ENCODE measurements at regions not wholly inside any gene's neighbourhood (a gene's known extent, or its start where the extent isn't known, plus 50 kb on each side); places are given as distances from the start of the nearest gene placed in this dataset.
A peak's percentile ranks its signal among the peaks of the same experiment; 100 is the strongest.
"Not testable (repeated sequence)": the region's sequence is repeated elsewhere in the genome, so short reads cannot be mapped to it uniquely, and the experiment has no call there.

GRCh38 chr18:76640438-76640837 is 145.4 kb upstream of the ZNF516 start:
- no peak for DNase-seq (ENCODE audit: low read depth in 2 of 2)

- DNase-seq (ENCODE audit: low read depth in 2 of 2), result no peak
Observed at GRCh38 chr18:76634564-76634963, 139.5 kb upstream of the ZNF516 start.

GRCh38 chr18:76633588-76634269 is 138.7 kb upstream of the ZNF516 start:
- DNase-seq (ENCODE audit: low read depth in 2 of 2), result no peak

- no peak for DNase-seq (ENCODE audit: low read depth in 2 of 2)
Observed at GRCh38 chr18:76627444-76627843, 132.4 kb upstream of the ZNF516 start.

GRCh38 chr18:76626991-76627390 is 131.9 kb upstream of the ZNF516 start:
- DNase-seq (ENCODE audit: low read depth in 2 of 2), result no peak

- no peak for DNase-seq (ENCODE audit: low read depth in 2 of 2)
Observed at GRCh38 chr18:76622651-76623050, 127.6 kb upstream of the ZNF516 start.

GRCh38 chr18:76621782-76622495 is 126.9 kb upstream of the ZNF516 start:
- DNase-seq (ENCODE audit: low read depth in 2 of 2), result no peak

GRCh38 chr18:76621226-76621625 is 126.2 kb upstream of the ZNF516 start:
- DNase-seq (ENCODE audit: low read depth in 2 of 2), result no peak

GRCh38 chr18:76620321-76621170 is 125.5 kb upstream of the ZNF516 start:
- peak in 1 of 2 donors; percentile 2 for DNase-seq (ENCODE audit: low read depth in 2 of 2)

- no peak for DNase-seq (ENCODE audit: low read depth in 2 of 2)
Observed at GRCh38 chr18:76619621-76620315, 124.7 kb upstream of the ZNF516 start.

GRCh38 chr18:76619261-76619620 is 124.2 kb upstream of the ZNF516 start:
- no peak for DNase-seq (ENCODE audit: low read depth in 2 of 2)

GRCh38 chr18:76618721-76619120 is 123.7 kb upstream of the ZNF516 start:
- no peak for DNase-seq (ENCODE audit: low read depth in 2 of 2)

GRCh38 chr18:76616373-76616772 is 121.3 kb upstream of the ZNF516 start:
- DNase-seq (ENCODE audit: low read depth in 2 of 2), result no peak

GRCh38 chr18:76615065-76615733 is 120.2 kb upstream of the ZNF516 start:
- DNase-seq (ENCODE audit: low read depth in 2 of 2), result no peak

GRCh38 chr18:76613755-76614120 is 118.7 kb upstream of the ZNF516 start:
- no peak for DNase-seq (ENCODE audit: low read depth in 2 of 2)

- no peak for DNase-seq (ENCODE audit: low read depth in 2 of 2)
Observed at GRCh38 chr18:76613053-76613754, 118.2 kb upstream of the ZNF516 start.

GRCh38 chr18:76611750-76612045 is 116.7 kb upstream of the ZNF516 start:
- DNase-seq (ENCODE audit: low read depth in 2 of 2), result not testable (repeated sequence)

- no peak for DNase-seq (ENCODE audit: low read depth in 2 of 2)
Observed at GRCh38 chr18:76610933-76611749, 116.1 kb upstream of the ZNF516 start.

GRCh38 chr18:76610012-76610411 is 115.0 kb upstream of the ZNF516 start:
- DNase-seq (ENCODE audit: low read depth in 2 of 2), result no peak

GRCh38 chr18:76605341-76605929 is 110.4 kb upstream of the ZNF516 start:
- DNase-seq (ENCODE audit: low read depth in 2 of 2), result no peak

Measured in stimulated activated CD4-positive, alpha-beta T cell treated with anti-CD3 and anti-CD28 coated beads, Interleukin-1b, Interleukin-23, amount 100 ng/mL, for 1 hour (primary cell).